GM04503 (cell line): ENCODE measurements at regions not wholly inside any gene's neighbourhood (a gene's known extent, or its start where the extent isn't known, plus 50 kb on each side); places are given as distances from the start of the nearest gene placed in this dataset.
"Not testable (repeated sequence)": the region's sequence is repeated elsewhere in the genome, so short reads cannot be mapped to it uniquely, and the experiment has no call there.

ENCODE experiments used
- DNase-seq: peaks from one replicate; pipeline ENCODE4 v3.0.0-alpha.2; 2012; ENCODE audit warnings: low read depth

DNA sequence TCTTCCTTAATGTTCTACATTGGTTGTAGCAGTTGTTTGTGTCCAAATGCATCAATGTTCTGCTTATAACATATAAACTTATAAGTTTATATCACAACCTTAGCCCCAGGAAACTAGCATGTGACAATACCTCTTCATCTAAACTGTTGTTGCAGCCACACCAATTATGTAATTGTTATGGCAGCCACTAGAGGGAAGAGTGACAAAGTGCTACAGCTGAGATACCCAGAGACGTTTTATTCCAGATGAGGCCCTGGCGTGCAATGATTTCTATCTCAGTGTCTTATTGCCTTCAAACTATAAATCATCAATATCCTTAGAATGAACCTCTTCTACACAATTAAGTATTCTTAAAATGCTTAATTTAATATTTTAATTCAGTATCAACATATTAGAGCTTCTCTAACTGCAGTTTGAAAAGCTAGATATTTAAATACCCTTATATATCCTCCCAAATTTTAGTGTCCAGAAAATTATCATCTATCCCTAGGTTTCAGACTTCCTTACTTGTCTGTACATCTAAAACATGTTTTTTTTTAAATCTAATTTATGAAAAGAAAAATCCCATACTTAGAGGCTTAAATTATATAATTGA lies 171.6 kb downstream of the PCDH10 start:
- no peak for DNase-seq

DNA sequence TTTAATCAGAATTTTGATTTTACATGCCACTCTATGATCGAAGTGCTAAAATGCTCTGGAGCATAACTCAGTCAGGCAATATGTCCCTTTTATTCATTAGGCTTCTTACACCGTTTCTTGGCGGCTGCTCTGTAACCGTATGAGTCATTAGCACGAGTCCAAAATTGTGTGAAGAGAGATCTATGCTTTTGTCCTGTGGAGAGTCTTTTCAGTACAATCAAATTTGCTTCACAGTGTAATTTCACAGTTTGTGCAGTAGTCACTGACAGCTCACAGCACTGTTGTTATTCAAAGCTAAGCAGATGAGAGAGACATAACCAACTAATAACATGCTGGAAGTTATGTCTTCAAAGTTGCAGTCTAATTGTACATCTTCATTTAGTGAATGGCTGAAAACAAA lies 167.8 kb downstream of the PCDH10 start:
- no peak for DNase-seq

DNA sequence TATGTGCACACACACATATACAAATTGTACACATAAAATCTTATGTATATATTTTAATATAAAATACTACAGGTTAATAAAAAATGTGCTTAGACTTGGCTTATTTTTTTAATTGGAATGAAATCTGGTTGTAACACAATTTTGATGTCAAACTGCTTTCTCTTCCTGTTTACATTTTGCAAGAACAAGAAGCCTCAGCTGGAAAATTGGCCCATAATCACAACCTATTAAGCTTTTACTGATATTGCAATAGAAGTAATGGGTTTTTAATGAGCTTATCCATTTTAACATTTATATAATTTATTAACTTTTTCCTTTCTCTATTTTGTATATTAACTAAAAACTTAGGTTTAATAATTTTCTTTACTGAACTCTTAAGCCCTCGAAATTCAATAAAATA lies 165.9 kb downstream of the PCDH10 start:
- no peak for DNase-seq

DNA sequence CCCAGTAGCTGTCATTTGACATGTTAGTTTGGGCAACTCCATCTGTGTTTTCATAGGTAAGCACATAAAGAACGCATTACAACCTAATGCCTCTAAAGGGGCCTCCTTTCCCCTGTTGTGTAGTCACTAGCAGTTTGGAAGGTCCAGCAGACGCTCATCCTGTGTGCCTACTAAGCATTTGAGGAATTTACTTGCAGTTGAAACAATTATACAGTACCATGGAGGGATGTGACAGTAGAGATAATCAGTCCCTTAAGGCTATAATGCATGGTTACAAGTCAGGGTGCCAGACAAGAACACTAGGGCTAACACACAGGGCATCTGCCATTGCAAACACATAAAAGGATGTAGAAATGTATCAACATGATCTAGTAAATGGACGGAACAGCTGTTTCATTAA lies 138.3 kb downstream of the PCDH10 start:
- DNase-seq: no peak

DNA sequence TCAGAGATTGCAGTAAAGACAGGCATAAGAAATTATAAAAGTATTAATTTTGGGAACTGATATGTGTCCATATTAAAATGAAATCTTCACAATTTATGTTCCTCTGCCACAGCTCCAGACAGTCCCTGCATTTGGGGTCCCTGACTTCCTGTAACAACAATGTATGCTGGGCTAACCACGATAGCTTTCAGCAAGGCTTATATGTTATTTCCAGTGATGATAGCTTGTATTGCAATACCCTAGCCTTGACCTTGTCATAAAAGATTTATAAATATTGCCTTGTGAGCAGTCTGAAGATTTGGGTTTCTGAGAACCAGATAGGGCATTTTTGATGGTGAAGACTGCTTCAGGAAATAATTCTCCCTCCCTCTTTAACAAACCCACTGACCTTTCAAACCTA lies 129.5 kb downstream of the PCDH10 start:
- no peak for DNase-seq

DNA sequence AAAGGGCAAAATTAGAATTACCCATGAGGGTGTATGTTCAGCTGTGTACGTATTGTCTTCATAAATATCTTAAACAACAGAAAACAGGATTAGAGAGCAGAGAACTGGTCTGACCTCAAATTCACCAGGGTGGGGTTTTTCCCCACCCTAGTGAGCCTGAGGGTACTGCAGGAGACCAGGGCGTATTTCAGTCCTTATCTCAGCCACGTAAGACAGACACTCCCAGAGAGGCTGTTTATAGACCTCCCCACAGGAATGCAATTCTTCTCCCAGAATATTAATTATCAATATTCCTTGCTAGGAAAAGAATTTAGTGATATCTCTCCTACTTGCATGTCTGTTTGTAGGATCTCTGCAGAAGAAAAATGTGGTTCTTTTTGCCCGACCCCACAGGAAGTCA lies 128.8 kb downstream of the PCDH10 start:
- DNase-seq: not testable (repeated sequence)

DNA sequence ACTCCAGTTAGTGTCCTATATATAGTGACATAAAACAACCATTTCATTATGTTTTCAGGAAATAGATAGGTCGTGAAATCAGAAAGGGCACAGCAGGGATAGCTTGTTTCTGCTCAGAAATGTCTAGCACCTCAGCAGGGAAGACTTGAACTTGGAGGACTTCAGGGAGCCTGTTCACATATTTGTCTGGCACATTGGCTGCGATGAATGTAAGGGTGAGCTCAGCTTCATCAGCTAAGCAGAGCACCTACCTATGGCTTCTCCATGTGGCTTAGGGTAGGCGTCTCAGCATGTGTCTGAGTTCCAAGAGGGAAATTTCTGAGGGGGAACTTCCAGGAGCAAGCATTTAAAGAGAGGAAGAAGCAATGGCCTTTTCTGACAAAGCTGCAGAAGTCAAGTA lies 126.2 kb downstream of the PCDH10 start:
- no peak for DNase-seq

DNA sequence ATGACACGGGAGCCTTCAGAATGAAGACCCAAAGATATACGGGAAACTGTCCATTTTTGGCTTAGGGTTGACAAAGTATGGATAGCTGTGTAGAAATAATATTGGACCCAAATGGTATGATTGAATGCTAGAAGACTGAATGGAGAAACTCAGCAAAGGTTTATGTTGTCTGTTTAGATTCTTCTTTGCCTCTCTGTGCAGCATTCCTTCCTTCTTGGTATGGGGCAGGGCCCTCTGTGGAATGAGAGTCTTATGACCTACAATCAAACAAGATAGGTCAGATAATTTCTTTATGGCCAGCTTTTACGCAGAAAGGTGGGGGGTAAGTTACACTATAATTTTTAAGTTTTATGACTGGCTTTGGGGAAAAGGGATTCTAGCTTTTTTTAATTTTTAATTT lies 124.3 kb downstream of the PCDH10 start:
- DNase-seq: no peak

DNA sequence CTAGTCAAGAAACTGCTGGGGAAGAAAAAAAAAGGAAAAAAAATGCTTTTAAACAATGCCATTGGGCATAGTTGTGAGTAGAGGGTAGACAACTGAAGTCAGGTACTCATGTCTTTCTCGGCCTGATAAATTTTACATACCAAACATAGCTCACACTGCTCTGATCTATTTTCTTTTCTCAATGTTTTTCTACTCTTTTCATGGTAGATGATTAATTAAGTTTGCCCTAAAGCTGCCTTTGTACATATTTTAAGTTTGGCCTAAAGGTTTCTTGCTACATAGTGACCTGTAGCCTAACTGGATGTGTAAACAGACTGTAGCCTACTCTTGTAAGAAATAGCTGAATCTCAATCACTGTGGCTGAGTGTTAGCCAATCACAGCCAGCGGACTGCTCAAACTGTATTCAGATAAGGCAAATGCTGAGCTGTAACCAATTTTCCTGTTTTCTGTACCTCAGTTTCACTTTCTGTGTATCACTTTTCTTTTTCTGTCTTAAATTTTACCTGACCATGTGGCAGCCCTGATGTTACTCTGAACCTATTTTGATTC lies 121.0 kb downstream of the PCDH10 start:
- no peak for DNase-seq

DNA sequence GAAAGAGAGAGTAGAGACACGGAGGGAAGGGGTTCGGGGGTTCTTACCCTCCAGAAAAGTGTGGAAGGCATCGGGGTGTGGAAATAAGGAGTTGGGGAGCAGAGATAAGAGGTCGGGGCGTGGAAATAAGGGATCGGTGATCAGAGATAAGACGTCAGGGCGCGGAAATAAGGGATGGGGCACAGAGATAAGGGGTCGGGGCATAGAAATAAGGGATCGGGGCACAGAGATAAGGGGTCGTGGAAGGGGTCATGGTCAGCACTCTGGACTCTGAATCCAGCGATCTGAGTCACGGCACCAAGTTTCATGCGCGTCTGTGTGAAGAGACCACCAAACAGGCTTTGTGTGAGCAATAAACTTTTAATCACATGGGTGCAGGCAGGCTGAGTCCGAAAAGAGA lies 119.1 kb downstream of the PCDH10 start:
- DNase-seq: no peak

DNA sequence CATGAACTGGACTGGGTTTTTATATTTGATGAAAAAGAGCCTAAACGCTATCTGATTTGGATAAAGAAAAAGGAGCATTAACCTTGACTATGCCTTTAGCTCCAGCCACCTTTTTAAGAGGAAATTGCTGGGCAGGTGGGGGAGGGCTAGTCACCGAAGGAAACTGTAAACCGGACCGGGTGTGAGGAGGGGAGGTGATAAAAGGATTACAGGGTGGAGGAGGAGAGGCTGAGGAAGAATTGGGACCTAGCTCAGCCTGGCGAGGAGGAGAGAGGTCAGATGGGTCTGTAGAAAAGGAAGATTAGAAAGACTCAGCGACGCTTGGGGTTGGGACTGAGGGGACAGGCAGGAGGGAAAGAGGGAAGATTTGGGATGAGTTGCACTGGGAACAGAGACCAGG lies 118.4 kb downstream of the PCDH10 start:
- DNase-seq: not testable (repeated sequence)

DNA sequence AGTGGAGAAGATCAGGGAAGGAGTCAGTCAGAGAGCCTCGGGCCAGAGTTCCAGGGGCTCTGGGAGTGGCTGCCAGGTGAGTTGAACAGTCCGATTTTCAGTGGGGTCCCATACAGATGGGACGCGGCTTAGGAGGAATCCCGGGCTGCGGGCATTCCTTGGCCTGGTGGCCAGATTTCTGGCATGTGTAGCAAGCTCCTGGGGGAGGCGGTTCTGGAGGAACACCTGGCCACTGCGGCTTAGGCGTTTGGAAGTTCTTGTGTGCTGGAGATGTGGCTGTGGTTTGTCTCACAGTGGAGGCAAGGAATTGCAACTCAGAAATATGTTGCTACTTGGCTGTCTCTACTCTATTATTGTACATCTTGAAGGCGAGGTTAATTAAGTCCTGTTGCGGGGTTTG lies 117.9 kb downstream of the PCDH10 start:
- not testable (repeated sequence) for DNase-seq

DNA sequence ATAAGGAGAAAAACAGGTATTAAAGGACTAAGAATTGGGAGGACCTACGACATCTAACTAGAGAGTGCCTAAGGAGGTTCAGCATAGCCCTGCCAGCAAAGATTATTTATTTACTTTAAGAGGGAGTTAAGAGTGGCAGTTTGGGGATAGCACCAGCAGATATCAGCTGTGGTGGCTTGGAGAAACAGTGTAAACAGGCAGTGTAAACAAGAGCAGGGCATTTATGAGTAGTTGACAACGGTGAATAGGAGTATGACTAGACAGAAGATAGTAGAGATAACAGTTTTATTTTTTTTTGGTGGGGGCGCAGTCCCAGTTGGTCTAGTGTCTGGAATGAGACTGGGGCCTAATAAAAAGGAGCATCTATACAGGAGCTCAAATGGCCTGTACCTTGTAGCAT lies 115.2 kb downstream of the PCDH10 start:
- DNase-seq: not testable (repeated sequence)

DNA sequence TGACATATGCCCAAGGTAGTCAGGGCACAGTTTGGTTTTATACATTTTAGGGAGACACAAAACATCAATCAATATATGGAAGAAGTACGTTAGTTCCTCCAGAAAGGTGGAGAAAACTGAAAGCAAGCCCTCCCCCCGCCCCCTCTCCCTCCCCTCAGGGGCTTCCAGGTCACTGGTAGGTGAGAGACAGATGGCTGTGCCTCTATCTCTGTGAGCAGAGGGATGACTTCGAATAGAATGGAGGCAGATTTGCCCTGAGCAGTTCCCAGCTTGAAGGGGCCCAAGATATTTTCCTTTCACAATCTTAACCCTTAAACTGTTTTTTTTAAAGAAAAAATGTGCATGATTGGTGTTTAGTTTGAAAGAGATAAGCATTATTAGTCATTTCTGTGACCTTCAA lies 114.0 kb downstream of the PCDH10 start:
- no peak for DNase-seq

DNA sequence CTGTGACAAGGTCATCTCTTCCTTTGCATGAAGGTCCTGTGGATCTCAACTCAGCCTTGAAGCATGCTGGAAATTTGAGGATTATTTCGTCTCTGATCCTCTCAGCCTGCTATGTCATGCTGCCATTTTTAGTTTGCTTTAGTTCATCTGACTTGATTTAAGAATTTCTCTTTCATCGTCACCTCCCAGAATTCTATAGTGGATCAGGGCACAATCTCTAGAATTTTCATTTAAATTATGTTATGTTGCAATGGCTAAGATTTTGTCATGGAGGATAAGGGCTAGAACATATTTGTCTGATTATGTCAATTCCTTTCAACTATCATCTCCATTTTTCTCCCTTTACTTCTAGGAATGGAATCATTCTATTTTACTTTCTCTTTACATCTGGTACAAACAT lies 98.8 kb downstream of the PCDH10 start:
- no peak for DNase-seq

DNA sequence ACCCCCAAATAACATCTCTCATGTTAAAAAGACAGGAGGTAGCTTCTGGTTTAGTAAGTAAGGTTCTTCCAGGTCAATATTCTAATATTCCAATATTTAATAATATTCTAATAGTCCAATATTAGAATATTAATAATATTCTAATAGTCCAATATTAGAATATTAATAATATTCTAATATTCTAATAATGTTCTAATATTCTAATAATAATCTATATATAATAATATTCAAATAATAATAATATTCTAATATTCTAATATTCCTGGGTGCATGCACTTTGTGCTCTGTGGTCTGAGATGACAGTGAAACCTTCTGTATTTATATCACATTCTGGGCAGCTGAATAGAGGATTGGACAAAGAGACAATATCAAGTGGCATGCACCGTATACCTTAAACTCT lies 96.1 kb downstream of the PCDH10 start:
- DNase-seq: no peak
